HepG2 (cell line): ENCODE measurements at regions not wholly inside any gene's neighbourhood (a gene's known extent, or its start where the extent isn't known, plus 50 kb on each side); places are given as distances from the start of the nearest gene placed in this dataset.

Experiments used
- ESRRA ChIP-seq: sonication (generic); formaldehyde crosslinking; IDR thresholded peaks from 2 replicates; pipeline ENCODE4 v1.5.1; 2020; ENCODE audit warnings: mild to moderate bottlenecking, low read depth, missing genetic modification reagents
- KLF11 ChIP-seq: IDR thresholded peaks from 2 replicates; pipeline ENCODE4 v1.6.1; 2016; ENCODE audit warnings: missing compliant biosample characterization
- NFRKB ChIP-seq: fragments of 450-650 bp; IDR thresholded peaks from 2 replicates; pipeline ENCODE4 v1.6.1; 2017
- SNRNP70 ChIP-seq: fragments of 200-400 bp; formaldehyde crosslinking; IDR thresholded peaks from 2 replicates; pipeline ENCODE4 v1.6.1; 2017; ENCODE audit warnings: mild to moderate bottlenecking, low read depth, low read length, moderate library complexity
- SP4 ChIP-seq: sonication (generic); formaldehyde crosslinking; IDR thresholded peaks from 2 replicates; pipeline ENCODE4 v1.8.1; 2023; ENCODE audit warnings: mild to moderate bottlenecking, missing genetic modification reagents
- XRCC5 ChIP-seq: fragments of 200-400 bp; formaldehyde crosslinking; optimal IDR thresholded peaks from 2 replicates; pipeline ENCODE3; 2017; ENCODE audit warnings: mild to moderate bottlenecking, low read length
- ZNF282 ChIP-seq: fragments of 450-650 bp; IDR thresholded peaks from 2 replicates; pipeline ENCODE4 v1.6.1; 2018; ENCODE audit not compliant: partially characterized antibody
- TF ChIP-seq, protein P1 (sequence below), 2 experiments: IDR thresholded peaks; 2 replicates each; pipeline ENCODE4 v1.6.1; 2011 to 2012; ENCODE audit warnings: low read length in 2 of 2, borderline replicate concordance in 1 of 2, low read depth in 1 of 2, mild to moderate bottlenecking in 1 of 2, moderate library complexity in 1 of 2
- TF ChIP-seq, protein P2 (sequence below): IDR thresholded peaks from 2 replicates; pipeline ENCODE4 v1.6.1; 2012; ENCODE audit warnings: low read length, improper control_type of control experiment

DNA sequence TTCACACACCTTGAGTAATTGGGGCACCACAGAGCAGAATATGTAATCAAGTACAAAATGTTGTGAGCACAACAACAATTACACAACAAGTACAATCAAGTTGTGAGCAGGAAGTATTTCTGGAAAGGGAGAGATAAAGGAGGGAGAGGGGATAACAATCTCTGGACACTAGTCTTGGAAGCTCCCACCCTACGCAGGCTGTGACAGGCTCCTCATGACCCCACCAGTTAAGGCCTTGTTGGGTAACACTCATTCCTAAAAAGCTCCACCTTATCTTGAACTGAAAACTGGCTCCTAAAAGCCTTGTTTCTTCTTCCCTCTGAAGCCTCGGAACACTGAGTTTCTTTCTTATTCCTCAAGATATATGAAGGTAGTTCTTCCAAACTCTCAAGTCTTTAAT lies 806.0 kb downstream of the UQCRFS1 start (continued):
- TF ChIP-seq, protein P1, sequence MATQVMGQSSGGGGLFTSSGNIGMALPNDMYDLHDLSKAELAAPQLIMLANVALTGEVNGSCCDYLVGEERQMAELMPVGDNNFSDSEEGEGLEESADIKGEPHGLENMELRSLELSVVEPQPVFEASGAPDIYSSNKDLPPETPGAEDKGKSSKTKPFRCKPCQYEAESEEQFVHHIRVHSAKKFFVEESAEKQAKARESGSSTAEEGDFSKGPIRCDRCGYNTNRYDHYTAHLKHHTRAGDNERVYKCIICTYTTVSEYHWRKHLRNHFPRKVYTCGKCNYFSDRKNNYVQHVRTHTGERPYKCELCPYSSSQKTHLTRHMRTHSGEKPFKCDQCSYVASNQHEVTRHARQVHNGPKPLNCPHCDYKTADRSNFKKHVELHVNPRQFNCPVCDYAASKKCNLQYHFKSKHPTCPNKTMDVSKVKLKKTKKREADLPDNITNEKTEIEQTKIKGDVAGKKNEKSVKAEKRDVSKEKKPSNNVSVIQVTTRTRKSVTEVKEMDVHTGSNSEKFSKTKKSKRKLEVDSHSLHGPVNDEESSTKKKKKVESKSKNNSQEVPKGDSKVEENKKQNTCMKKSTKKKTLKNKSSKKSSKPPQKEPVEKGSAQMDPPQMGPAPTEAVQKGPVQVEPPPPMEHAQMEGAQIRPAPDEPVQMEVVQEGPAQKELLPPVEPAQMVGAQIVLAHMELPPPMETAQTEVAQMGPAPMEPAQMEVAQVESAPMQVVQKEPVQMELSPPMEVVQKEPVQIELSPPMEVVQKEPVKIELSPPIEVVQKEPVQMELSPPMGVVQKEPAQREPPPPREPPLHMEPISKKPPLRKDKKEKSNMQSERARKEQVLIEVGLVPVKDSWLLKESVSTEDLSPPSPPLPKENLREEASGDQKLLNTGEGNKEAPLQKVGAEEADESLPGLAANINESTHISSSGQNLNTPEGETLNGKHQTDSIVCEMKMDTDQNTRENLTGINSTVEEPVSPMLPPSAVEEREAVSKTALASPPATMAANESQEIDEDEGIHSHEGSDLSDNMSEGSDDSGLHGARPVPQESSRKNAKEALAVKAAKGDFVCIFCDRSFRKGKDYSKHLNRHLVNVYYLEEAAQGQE (IDR thresholded peaks at IDR 0.05; ENCODE audit: borderline replicate concordance in 1 of 2, low read depth in 1 of 2, low read length in 2 of 2) = no peak
- TF ChIP-seq SNRNP70 = no peak
- TF ChIP-seq, protein P2, sequence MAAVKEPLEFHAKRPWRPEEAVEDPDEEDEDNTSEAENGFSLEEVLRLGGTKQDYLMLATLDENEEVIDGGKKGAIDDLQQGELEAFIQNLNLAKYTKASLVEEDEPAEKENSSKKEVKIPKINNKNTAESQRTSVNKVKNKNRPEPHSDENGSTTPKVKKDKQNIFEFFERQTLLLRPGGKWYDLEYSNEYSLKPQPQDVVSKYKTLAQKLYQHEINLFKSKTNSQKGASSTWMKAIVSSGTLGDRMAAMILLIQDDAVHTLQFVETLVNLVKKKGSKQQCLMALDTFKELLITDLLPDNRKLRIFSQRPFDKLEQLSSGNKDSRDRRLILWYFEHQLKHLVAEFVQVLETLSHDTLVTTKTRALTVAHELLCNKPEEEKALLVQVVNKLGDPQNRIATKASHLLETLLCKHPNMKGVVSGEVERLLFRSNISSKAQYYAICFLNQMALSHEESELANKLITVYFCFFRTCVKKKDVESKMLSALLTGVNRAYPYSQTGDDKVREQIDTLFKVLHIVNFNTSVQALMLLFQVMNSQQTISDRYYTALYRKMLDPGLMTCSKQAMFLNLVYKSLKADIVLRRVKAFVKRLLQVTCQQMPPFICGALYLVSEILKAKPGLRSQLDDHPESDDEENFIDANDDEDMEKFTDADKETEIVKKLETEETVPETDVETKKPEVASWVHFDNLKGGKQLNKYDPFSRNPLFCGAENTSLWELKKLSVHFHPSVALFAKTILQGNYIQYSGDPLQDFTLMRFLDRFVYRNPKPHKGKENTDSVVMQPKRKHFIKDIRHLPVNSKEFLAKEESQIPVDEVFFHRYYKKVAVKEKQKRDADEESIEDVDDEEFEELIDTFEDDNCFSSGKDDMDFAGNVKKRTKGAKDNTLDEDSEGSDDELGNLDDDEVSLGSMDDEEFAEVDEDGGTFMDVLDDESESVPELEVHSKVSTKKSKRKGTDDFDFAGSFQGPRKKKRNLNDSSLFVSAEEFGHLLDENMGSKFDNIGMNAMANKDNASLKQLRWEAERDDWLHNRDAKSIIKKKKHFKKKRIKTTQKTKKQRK = no peak
- no peak for TF ChIP-seq KLF11 (CRISPR knock-in tag)
- TF ChIP-seq SP4 = no peak
- no peak for TF ChIP-seq ZNF282
- no peak for TF ChIP-seq XRCC5
- no peak for TF ChIP-seq NFRKB
- TF ChIP-seq ESRRA (CRISPR knock-in tag) = no peak
